ENCODE measurements at regions not wholly inside any gene's neighbourhood (a gene's known extent, or its start where the extent isn't known, plus 50 kb on each side); places are given as distances from the start of the nearest gene placed in this dataset.

DNA sequence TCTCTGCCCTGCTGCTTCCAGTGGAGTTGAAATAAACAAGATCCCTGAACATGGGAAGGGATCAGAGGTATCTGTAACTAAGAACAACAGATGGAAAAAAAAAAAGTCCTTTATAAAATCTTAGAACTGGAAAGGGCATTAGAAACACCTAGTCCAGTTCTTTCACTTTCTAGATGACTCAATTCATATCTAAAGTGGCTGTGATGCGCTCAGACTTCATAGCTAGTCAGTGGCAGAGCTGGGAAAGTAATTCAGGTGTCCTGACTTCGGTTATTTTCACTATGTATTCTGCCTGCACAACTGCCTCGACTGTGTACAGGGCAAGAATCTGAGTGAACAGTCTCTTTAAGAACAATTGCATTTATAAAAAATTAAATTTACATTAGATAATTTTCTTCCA lies 151.8 kb upstream of the TMTC4 start:
- BruUV-seq (replicated peaks): no TSS peak
- ChIA-PET CTCF (ENCODE audit: low intra/inter-chr PET ratio, low total read pairs) (no interaction called here), POLR2A (no interaction called here)
- H3K36me3 ChIP-seq (replicated peaks in 1 of 2; ENCODE audit: control insufficient read depth in 1 of 2, insufficient read depth in 2 of 2, low read length in 2 of 2): no peaks in the 10 kb centered on the region
- H3K27me3 ChIP-seq (ENCODE audit: control insufficient read depth in 1 of 2, insufficient read depth in 2 of 2, low read length in 2 of 2): no peaks in the 10 kb centered on the region
- no peaks in the 10 kb centered on the region for H4K20me1 ChIP-seq (ENCODE audit: insufficient read depth, low read length)
- peaks cover 4% of the 10 kb centered on the region; the same call in 1 of the 2 replicates for H3K9me3 ChIP-seq (ENCODE audit: low read length)
- H3K9ac ChIP-seq (ENCODE audit: insufficient read depth, low read depth, low read length): no peak overlapping the region
- intact Hi-C loops (cut with micrococcal nuclease; ENCODE audit: unreplicated experiment): no loop called here
- no peaks in the 10 kb centered on the region for H3K79me2 ChIP-seq (ENCODE audit: insufficient read depth, low read length)
- H3K27ac ChIP-seq (ENCODE audit: extremely low read length, insufficient read depth, low read length): no peak overlapping the region
- no peak overlapping the region for H2AFZ ChIP-seq (ENCODE audit: low read length)
- no peak for ATAC-seq
- no peak overlapping the region for H3K4me2 ChIP-seq (ENCODE audit: low read depth, low read length)
- TF ChIP-seq, protein P1, sequence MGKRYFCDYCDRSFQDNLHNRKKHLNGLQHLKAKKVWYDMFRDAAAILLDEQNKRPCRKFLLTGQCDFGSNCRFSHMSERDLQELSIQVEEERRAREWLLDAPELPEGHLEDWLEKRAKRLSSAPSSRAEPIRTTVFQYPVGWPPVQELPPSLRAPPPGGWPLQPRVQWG (CRISPR knock-in tag; IDR thresholded peaks at IDR 0.05; ENCODE audit: borderline replicate concordance, low read depth): no peak
- TF ChIP-seq, protein P2, sequence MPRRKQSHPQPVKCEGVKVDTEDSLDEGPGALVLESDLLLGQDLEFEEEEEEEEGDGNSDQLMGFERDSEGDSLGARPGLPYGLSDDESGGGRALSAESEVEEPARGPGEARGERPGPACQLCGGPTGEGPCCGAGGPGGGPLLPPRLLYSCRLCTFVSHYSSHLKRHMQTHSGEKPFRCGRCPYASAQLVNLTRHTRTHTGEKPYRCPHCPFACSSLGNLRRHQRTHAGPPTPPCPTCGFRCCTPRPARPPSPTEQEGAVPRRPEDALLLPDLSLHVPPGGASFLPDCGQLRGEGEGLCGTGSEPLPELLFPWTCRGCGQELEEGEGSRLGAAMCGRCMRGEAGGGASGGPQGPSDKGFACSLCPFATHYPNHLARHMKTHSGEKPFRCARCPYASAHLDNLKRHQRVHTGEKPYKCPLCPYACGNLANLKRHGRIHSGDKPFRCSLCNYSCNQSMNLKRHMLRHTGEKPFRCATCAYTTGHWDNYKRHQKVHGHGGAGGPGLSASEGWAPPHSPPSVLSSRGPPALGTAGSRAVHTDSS (CRISPR knock-in tag; conservative IDR thresholded peaks at IDR 0.05): no peak
- TF ChIP-seq ATF2 (CRISPR knock-in tag; IDR thresholded peaks at IDR 0.05) (no peak), RFX3 (CRISPR knock-in tag; IDR thresholded peaks at IDR 0.05) (no peak), CREM (IDR thresholded peaks at IDR 0.05) (no peak), CREM (CRISPR knock-in tag; IDR thresholded peaks at IDR 0.05) (no peak), GABPB1 (CRISPR knock-in tag; IDR thresholded peaks at IDR 0.05) (no peak), ZC3H13 (CRISPR knock-in tag; IDR thresholded peaks at IDR 0.05) (no peak), XBP1 (CRISPR knock-in tag; IDR thresholded peaks at IDR 0.05) (no peak), CBFB (CRISPR knock-in tag; IDR thresholded peaks at IDR 0.05) (no peak), ZFP90 (CRISPR knock-in tag; IDR thresholded peaks at IDR 0.05; ENCODE audit: borderline replicate concordance) (no peak), ZNF562 (CRISPR knock-in tag; IDR thresholded peaks at IDR 0.05; ENCODE audit: borderline replicate concordance) (no peak), HOXA3 (CRISPR knock-in tag; IDR thresholded peaks at IDR 0.05) (no peak)
- TF ChIP-seq, protein P3, sequence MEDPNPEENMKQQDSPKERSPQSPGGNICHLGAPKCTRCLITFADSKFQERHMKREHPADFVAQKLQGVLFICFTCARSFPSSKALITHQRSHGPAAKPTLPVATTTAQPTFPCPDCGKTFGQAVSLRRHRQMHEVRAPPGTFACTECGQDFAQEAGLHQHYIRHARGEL (CRISPR knock-in tag; IDR thresholded peaks at IDR 0.05): no peak
- DNase-seq (ENCODE audit: low spot score): no peak
- no peak overlapping the region for H3K4me3 ChIP-seq (replicated peaks in 1 of 3; ENCODE audit: insufficient read depth in 1 of 3, low read depth in 2 of 3, low read length in 3 of 3)
- H3K4me1 ChIP-seq (ENCODE audit: insufficient read depth, low read length): peaks cover 6% of the 10 kb centered on the region
- 13% methylated on average over 3 of the region's 3 CpGs for WGBS (ENCODE audit: low lambda C conversion rate)
- in situ Hi-C loops (cut with HindIII; ENCODE audit: extremely low pct_ligation_motif_present, low pct_unique_long_range_greater_than_20kb): no loop called here
- no peak for FAIRE-seq
